Stimulated activated naive B cell treated with anti-CD40 and anti-IgM and Interleukin-4, amounts not matched to agents 10 μg/mL and 1 μg/mL and 100 μg/mL, for 72 hours (primary cell): ENCODE measurements at regions not wholly inside any gene's neighbourhood (a gene's known extent, or its start where the extent isn't known, plus 50 kb on each side); places are given as distances from the start of the nearest gene placed in this dataset.

Source experiments
- ATAC-seq, 2 donors: fragments of 150-1000 bp; cut with Tn5 transposase; replicated peaks; 2 replicates each; pipeline ENCODE4 v1.10.0; 2021; ENCODE audit warnings: moderate library complexity in 1 of 2
- DNase-seq: peaks from one replicate; pipeline ENCODE4 v3.0.0; 2021
- H3K27ac Mint-ChIP-seq: one replicate; pipeline ENCODE4 v1.8.0; 2022; ENCODE audit warnings: mild to moderate bottlenecking, mixed read lengths
- H3K27me3 Mint-ChIP-seq, 2 donors: one replicate each; pipeline ENCODE4 v1.8.0; 2022; ENCODE audit warnings: mixed read lengths in 2 of 2
- H3K36me3 Mint-ChIP-seq, 2 donors: one replicate each; pipeline ENCODE4 v1.8.0; 2022; ENCODE audit warnings: mixed read lengths in 2 of 2, mild to moderate bottlenecking in 1 of 2
- H3K4me1 Mint-ChIP-seq, 2 donors: one replicate each; pipeline ENCODE4 v1.8.0; 2022; ENCODE audit warnings: mixed read lengths in 2 of 2, mild to moderate bottlenecking in 1 of 2
- H3K4me3 Mint-ChIP-seq, 2 donors: one replicate each; pipeline ENCODE4 v1.8.0; 2022; ENCODE audit warnings: mild to moderate bottlenecking in 2 of 2, mixed read lengths in 2 of 2, moderate library complexity in 1 of 2
- H3K9me3 Mint-ChIP-seq, 2 donors: one replicate each; pipeline ENCODE4 v1.8.0; 2022; ENCODE audit warnings: mixed read lengths in 2 of 2, mild to moderate bottlenecking in 1 of 2

DNA sequence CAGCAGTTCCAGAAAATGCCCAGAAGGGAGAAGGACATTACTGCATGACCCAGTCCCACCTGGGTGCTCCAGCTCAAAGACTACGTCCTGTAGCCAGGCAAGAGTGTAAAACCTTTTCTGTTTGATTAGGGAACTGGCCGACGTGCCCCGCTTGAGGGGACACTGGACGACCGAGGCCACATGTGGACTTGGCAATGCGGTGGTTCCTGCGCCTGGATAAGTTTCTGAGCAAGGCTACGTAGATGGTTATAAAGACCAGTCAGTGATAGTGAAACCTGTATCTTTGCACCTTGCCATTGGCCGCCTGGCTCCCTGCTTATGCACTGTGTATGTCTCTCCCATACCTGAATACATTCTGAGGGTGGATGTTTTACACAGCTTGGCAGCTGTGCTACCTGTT lies 567.0 kb upstream of the CRIM1 start:
- Mint-ChIP-seq H3K4me3 (no peak overlapping the region), H3K36me3 (no peaks in the 10 kb centered on the region), H3K9me3 (peaks cover 0 to 3% of the 10 kb centered on the region in 2 donors), H3K4me1 (no peaks in the 10 kb centered on the region), H3K27ac (no peak overlapping the region), H3K27me3 (no peaks in the 10 kb centered on the region)
- DNase-seq, result no peak
- no peak for ATAC-seq

GRCh38 chr2:35787302-35788031 lies 568.1 kb upstream of the CRIM1 start:
- ATAC-seq (no peak), DNase-seq (no peak)
- Mint-ChIP-seq H3K4me3 (no peak overlapping the region), H3K36me3 (no peaks in the 10 kb centered on the region), H3K9me3 (peaks cover 0 to 3% of the 10 kb centered on the region in 2 donors), H3K4me1 (no peaks in the 10 kb centered on the region), H3K27me3 (no peaks in the 10 kb centered on the region), H3K27ac (no peak overlapping the region)

DNA sequence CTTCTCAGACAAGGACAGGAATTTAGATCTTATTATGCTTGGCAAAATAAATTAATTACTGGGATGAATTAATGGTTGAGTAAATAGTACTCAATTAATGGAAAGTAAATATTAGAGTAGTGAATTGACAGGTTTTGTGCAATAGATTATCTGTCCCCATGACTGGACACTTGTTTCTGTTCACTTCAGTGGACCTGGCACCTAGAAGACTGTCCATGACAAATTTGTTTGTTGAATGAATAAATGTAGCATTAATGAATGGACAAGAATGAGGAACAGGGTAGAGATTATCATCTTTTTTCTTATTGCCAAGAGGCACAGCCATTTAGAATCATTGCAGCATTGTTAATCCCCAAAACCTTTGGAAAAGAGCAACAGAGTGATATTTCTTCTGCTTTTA lies 570.0 kb upstream of the CRIM1 start:
- no peak for ATAC-seq
- Mint-ChIP-seq H3K36me3 (peaks cover 0 to 2% of the 10 kb centered on the region in 2 donors), H3K4me1 (no peaks in the 10 kb centered on the region), H3K9me3 (peaks cover 6 to 9% of the 10 kb centered on the region in 2 donors), H3K27me3 (no peaks in the 10 kb centered on the region), H3K4me3 (no peak overlapping the region), H3K27ac (no peak overlapping the region)
- DNase-seq, result no peak

GRCh38 chr2:35784777-35785176 lies 570.8 kb upstream of the CRIM1 start:
- peaks cover 11 to 12% of the 10 kb centered on the region in 2 donors for H3K9me3 Mint-ChIP-seq
- H3K4me1 Mint-ChIP-seq, result no peaks in the 10 kb centered on the region
- H3K4me3 Mint-ChIP-seq, result no peak overlapping the region
- ATAC-seq, result no peak
- H3K27me3 Mint-ChIP-seq, result no peaks in the 10 kb centered on the region
- peaks cover 0 to 2% of the 10 kb centered on the region in 2 donors for H3K36me3 Mint-ChIP-seq
- no peak overlapping the region for H3K27ac Mint-ChIP-seq
- no peak for DNase-seq

- Mint-ChIP-seq H3K4me3 (no peak overlapping the region), H3K4me1 (no peaks in the 10 kb centered on the region), H3K36me3 (peaks cover 0 to 2% of the 10 kb centered on the region in 2 donors), H3K27ac (no peak overlapping the region), H3K9me3 (peaks cover 11 to 12% of the 10 kb centered on the region in 2 donors), H3K27me3 (no peaks in the 10 kb centered on the region)
- DNase-seq (no peak), ATAC-seq (no peak)
Observed at GRCh38 chr2:35783723-35784122, 571.9 kb upstream of the CRIM1 start.

DNA sequence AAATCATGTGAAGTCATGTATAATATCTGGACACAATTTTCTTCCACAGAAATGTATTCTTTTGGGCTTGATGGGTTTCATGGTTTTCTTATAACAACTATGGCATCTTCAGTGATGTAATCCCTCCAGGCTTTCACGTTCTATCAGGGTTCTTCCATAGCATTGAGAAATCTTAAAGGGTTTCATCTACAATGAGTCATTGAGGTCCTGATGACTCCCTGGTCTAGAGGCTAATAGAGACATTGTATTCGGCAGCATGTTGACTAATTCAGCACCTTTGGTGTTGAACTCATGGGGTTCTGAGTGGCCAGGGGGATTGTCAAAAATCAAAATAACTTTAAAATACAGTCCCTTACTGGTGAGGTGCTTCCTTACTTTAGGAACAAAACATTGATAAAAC lies 614.0 kb upstream of the CRIM1 start:
- Mint-ChIP-seq H3K9me3 (peaks cover 1 to 6% of the 10 kb centered on the region in 2 donors), H3K27me3 (no peaks in the 10 kb centered on the region), H3K4me3 (no peak overlapping the region), H3K4me1 (no peaks in the 10 kb centered on the region), H3K36me3 (no peaks in the 10 kb centered on the region), H3K27ac (no peak overlapping the region)
- DNase-seq, result no peak
- ATAC-seq, result no peak

- DNase-seq (no peak), ATAC-seq (no peak)
- Mint-ChIP-seq H3K4me3 (no peak overlapping the region), H3K9me3 (no peaks in the 10 kb centered on the region), H3K27ac (no peak overlapping the region), H3K27me3 (no peaks in the 10 kb centered on the region), H3K36me3 (no peaks in the 10 kb centered on the region), H3K4me1 (no peaks in the 10 kb centered on the region)
Observed at GRCh38 chr2:35731674-35732073, 623.9 kb upstream of the CRIM1 start.

DNA sequence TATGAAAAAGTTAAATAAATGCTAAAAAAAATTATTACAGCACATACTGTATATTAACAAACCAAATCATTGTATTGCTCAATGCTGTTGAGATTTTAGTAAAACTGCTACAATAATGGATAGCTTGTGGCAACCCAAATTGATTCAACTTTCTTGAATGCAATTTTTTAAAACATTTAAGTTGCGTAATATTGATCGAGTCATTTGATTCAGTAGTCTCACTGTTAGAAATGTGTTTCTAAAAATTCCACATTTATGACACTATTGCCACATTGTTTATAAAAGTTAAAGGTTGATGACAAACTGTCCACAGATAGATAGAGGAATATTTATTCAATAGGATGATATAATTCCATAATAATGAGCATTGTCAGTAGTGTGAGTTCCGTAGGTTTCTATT lies 640.7 kb upstream of the CRIM1 start:
- DNase-seq (no peak), ATAC-seq (no peak)
- no peaks in the 10 kb centered on the region for H3K27me3 Mint-ChIP-seq
- H3K27ac Mint-ChIP-seq, result no peak overlapping the region
- no peaks in the 10 kb centered on the region for H3K4me1 Mint-ChIP-seq
- no peaks in the 10 kb centered on the region for H3K36me3 Mint-ChIP-seq
- H3K4me3 Mint-ChIP-seq, result no peak overlapping the region
- peaks cover 1% of the 10 kb centered on the region in 2 donors for H3K9me3 Mint-ChIP-seq

DNA sequence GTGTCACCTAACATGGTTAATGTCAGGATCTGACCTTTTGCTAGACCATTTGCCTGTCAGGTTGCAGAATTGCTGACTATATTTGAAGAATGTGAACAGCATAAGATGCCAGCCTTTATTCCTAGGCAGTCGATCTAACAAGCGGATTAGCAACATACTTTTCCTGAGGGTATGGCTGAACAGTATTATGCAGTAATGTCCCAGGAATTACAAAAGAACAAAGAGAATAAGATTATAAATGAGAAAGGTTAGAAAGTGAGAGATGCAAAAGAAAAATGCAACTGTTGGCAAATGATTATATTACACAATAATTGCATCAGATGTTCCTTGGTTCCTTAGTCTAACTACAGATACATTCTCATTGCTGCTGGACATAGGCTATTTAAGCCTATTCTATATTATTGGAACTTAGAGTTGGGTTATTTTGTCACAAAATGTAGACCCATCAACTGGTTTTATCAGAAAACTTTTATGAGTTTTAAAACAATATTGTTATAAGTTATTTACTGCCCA lies 647.1 kb upstream of the CRIM1 start:
- peaks cover 0 to 2% of the 10 kb centered on the region in 2 donors for H3K9me3 Mint-ChIP-seq
- H3K4me3 Mint-ChIP-seq, result no peak overlapping the region
- ATAC-seq (no peak), DNase-seq (no peak)
- H3K36me3 Mint-ChIP-seq, result no peaks in the 10 kb centered on the region
- H3K27me3 Mint-ChIP-seq, result no peaks in the 10 kb centered on the region
- H3K27ac Mint-ChIP-seq, result no peak overlapping the region
- H3K4me1 Mint-ChIP-seq, result no peaks in the 10 kb centered on the region

DNA sequence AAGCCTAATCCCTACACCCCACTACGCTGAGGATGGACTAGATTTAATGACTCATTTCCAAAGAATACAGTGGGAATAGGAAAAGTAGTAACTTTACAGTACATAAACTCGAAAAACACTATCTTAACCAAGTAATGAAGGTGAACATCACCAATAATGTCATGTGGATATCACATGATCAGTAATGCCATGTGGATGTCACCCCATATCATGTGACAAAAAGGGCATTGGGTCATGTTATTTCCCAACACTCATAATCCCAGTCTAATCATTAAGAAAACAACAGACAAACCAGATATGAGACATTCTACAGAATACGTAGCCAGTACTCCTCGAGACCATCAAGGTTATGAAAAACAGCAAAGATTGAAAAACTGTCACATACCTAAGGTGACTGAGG lies 667.3 kb upstream of the CRIM1 start:
- Mint-ChIP-seq H3K4me1 (no peaks in the 10 kb centered on the region), H3K36me3 (no peaks in the 10 kb centered on the region), H3K27me3 (no peaks in the 10 kb centered on the region), H3K9me3 (peaks cover 1 to 3% of the 10 kb centered on the region in 2 donors), H3K4me3 (no peak overlapping the region), H3K27ac (no peak overlapping the region)
- no peak for ATAC-seq
- DNase-seq, result no peak

DNA sequence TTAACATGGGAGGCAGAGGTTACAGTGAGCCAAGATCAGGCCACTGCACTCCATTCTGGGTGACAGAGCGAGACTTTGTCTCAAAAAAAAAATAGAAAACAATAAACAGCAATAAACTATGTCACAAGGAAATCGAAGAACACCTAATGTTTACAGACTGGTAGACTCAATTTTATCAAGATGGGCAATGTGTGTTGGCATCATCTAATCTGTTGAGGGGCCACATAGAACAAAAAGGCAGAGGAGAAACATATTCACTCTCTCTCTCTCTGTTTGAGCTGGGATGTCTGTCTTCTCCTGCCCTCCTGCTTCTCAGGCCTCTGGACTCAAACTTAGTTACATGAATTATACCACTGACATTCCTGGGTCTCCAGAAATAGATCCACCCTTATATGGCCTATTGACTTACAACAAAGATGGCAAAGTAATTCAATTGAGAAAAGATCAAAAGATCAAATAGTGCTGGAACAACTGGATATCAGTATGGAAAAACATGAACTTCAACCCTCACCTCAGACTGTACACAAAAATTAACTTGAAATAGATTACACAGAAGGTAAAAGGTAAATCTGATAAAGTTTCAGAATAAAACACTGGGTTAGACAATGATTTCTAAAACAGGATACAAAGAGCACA lies 703.8 kb upstream of the CRIM1 start:
- no peak for ATAC-seq
- H3K4me3 Mint-ChIP-seq, result no peak overlapping the region
- no peak for DNase-seq
- no peaks in the 10 kb centered on the region for H3K36me3 Mint-ChIP-seq
- no peaks in the 10 kb centered on the region for H3K27me3 Mint-ChIP-seq
- H3K4me1 Mint-ChIP-seq, result no peaks in the 10 kb centered on the region
- H3K27ac Mint-ChIP-seq, result no peak overlapping the region
- H3K9me3 Mint-ChIP-seq, result peaks cover 0 to 5% of the 10 kb centered on the region in 2 donors

DNA sequence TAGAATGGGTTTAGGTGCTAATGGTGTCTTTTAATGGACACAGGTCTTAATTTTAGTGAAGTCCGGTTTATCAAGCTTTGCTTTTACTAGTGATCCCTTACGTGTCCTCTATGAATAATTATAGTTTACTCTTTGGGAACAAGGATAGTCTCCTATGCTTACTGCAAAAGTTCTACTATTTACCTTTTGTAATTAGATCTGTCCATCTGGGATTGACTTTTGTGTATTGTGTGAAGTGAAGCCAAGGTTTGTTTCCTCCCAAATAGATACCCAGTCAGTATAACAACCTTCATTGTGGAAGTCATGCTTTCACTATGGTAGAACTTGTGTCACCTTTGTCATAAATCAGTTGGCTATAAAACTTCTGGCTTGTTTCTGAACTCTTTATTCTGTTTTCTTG lies 740.9 kb upstream of the CRIM1 start:
- DNase-seq (no peak), ATAC-seq (no peak)
- Mint-ChIP-seq H3K9me3 (peaks cover 0 to 4% of the 10 kb centered on the region in 2 donors), H3K36me3 (no peaks in the 10 kb centered on the region), H3K27me3 (no peaks in the 10 kb centered on the region), H3K4me1 (no peaks in the 10 kb centered on the region), H3K4me3 (no peak overlapping the region), H3K27ac (no peak overlapping the region)

- H3K4me1 Mint-ChIP-seq, result no peaks in the 10 kb centered on the region
- H3K27me3 Mint-ChIP-seq, result no peaks in the 10 kb centered on the region
- no peak for ATAC-seq
- DNase-seq, result no peak
- H3K27ac Mint-ChIP-seq, result no peak overlapping the region
- H3K36me3 Mint-ChIP-seq, result no peaks in the 10 kb centered on the region
- H3K9me3 Mint-ChIP-seq, result peaks cover 0 to 6% of the 10 kb centered on the region in 2 donors
- no peak overlapping the region for H3K4me3 Mint-ChIP-seq
Observed at GRCh38 chr2:35606394-35606793, 749.2 kb upstream of the CRIM1 start.

DNA sequence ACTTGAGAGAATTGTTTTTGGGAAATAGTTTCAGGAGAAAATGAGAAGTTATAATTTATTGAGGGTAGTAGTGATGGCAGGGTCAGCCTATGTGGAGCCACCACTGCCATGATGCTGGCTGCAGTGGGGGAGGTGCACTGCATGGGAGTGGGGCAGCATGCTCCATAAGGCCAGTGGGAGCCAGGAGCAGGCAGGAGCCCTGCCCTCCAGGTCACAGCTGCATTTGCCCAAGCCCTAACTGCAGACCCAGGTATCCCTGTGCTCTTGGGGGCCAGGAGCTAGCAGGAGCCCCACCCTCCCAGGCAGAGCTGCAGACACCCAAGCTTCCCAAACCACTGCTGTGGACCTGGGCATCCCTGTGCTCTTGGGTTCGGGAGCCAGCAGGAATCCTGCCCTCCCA lies 757.3 kb upstream of the CRIM1 start:
- Mint-ChIP-seq H3K4me3 (no peak overlapping the region), H3K27me3 (no peaks in the 10 kb centered on the region), H3K27ac (no peak overlapping the region), H3K4me1 (no peaks in the 10 kb centered on the region), H3K9me3 (peaks cover 7 to 8% of the 10 kb centered on the region in 2 donors), H3K36me3 (no peaks in the 10 kb centered on the region)
- DNase-seq (no peak), ATAC-seq (no peak)

DNA sequence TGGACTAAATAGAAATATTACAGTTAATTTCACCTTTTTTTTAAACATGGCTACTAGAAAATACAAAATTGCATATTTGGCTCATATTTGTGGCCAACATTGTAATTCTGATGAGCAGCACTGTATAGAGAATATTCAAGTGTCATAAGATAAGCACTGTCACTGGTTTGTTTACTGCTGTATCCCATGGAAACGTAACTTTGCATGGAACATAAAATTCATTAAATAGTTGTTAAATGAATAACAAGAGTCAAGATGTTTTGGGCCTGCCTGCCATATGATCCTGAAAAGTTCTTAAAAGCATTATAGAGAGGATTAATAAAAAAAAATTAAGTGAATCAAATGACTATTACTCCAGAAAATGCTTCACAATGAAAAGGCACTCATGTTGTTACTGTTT lies 763.7 kb upstream of the CRIM1 start:
- H3K9me3 Mint-ChIP-seq, result peaks cover 7 to 9% of the 10 kb centered on the region in 2 donors
- ATAC-seq (no peak), DNase-seq (no peak)
- no peaks in the 10 kb centered on the region for H3K4me1 Mint-ChIP-seq
- H3K36me3 Mint-ChIP-seq, result no peaks in the 10 kb centered on the region
- H3K27me3 Mint-ChIP-seq, result no peaks in the 10 kb centered on the region
- H3K4me3 Mint-ChIP-seq, result no peak overlapping the region
- H3K27ac Mint-ChIP-seq, result no peak overlapping the region
